IMR-90 (cell line): ENCODE measurements at regions not wholly inside any gene's neighbourhood (a gene's known extent, or its start where the extent isn't known, plus 50 kb on each side); places are given as distances from the start of the nearest gene placed in this dataset.

Experiments
- ATAC-seq: fragments of 200-7000 bp; cut with Tn5 transposase; 2 replicates; pipeline ENCODE4 v1.9.1; 2020; ENCODE audit warnings: low read depth, mild to moderate bottlenecking, moderate library complexity
- BruUV-seq: library from RNA; stranded (reverse); fragments of 400-500 nt; replicated peaks from 2 replicates; lab custom pipeline; 2021; lab: Mats Ljungman, UMichigan
- CTCF ChIA-PET: fragments of 300-600 bp; formaldehyde crosslinking; extraction: SDS; loops from one replicate; lab custom pipeline; 2021; ENCODE audit warnings: antibody characterized with exemption; lab: Yijun Ruan, JAX
- POLR2A ChIA-PET: fragments of 300-600 bp; sonication (Branson Sonifier 250); formaldehyde crosslinking; loops from one replicate; lab custom pipeline; 2022; ENCODE audit warnings: antibody characterized with exemption; ENCODE audit not compliant: unreplicated experiment; lab: Charles Lee
- DNase-seq: peaks from one replicate; pipeline ENCODE4 v3.0.0; 2013
- H2AFZ ChIP-seq: replicated peaks from 2 replicates; pipeline ENCODE3; 2013; ENCODE audit warnings: low read length, mild to moderate bottlenecking; ENCODE audit not compliant: poor library complexity
- H2AK5ac ChIP-seq: 2 replicates; pipeline ENCODE4 v1.6.1; 2013; ENCODE audit warnings: low read depth, low read length, inconsistent platforms
- H2AK9ac ChIP-seq: replicated peaks from 2 replicates; pipeline ENCODE3; 2013; ENCODE audit warnings: mild to moderate bottlenecking, low read depth, low read length, moderate library complexity; ENCODE audit not compliant: poor library complexity
- H2BK120ac ChIP-seq: 2 replicates; pipeline ENCODE4 v1.6.1; 2013; ENCODE audit warnings: low read depth, low read length, inconsistent platforms
- H2BK15ac ChIP-seq: 3 replicates; pipeline ENCODE4 v1.6.1; 2013; ENCODE audit warnings: low read depth, low read length, inconsistent platforms
- H2BK20ac ChIP-seq: 2 replicates; pipeline ENCODE4 v1.6.1; 2013; ENCODE audit warnings: low read depth, mild to moderate bottlenecking, inconsistent platforms, low read length, moderate library complexity
- H2BK5ac ChIP-seq: 2 replicates; pipeline ENCODE4 v1.6.1; 2013; ENCODE audit warnings: mild to moderate bottlenecking, low read depth, low read length, inconsistent platforms; ENCODE audit not compliant: poor library complexity, severe bottlenecking
- H3K14ac ChIP-seq: replicated peaks from 2 replicates; pipeline ENCODE4 v1.6.1; 2013; ENCODE audit warnings: low read depth, low read length, inconsistent platforms
- H3K18ac ChIP-seq: 2 replicates; pipeline ENCODE4 v1.6.1; 2013; ENCODE audit warnings: low read depth, low read length, control low read depth
- H3K23ac ChIP-seq: 2 replicates; pipeline ENCODE4 v1.6.1; 2013; ENCODE audit warnings: low read depth, low read length, inconsistent platforms
- H3K27ac ChIP-seq: 2 replicates; pipeline ENCODE4 v1.5.1; 2013; ENCODE audit warnings: mild to moderate bottlenecking, control low read depth, low read length; ENCODE audit not compliant: insufficient read depth
- H3K27me3 ChIP-seq: 2 replicates; pipeline ENCODE4 v1.6.1; 2013; ENCODE audit warnings: low read length; ENCODE audit not compliant: control insufficient read depth, insufficient read depth
- H3K36me3 ChIP-seq: 2 replicates; pipeline ENCODE4 v1.6.1; 2013; ENCODE audit warnings: low read length, mixed read lengths; ENCODE audit not compliant: control insufficient read depth, insufficient read depth
- H3K4ac ChIP-seq: 2 replicates; pipeline ENCODE4 v1.6.1; 2013; ENCODE audit warnings: low read depth, low read length, inconsistent platforms
- H3K4me1 ChIP-seq: 2 replicates; pipeline ENCODE4 v1.6.1; 2013; ENCODE audit warnings: low read length, mixed read lengths; ENCODE audit not compliant: control insufficient read depth, insufficient read depth
- H3K4me2 ChIP-seq: 2 replicates; pipeline ENCODE4 v1.6.1; 2013; ENCODE audit warnings: low read depth, mild to moderate bottlenecking, control low read depth, low read length, moderate library complexity
- H3K4me3 ChIP-seq: 2 replicates; pipeline ENCODE4 v1.5.1; 2013; ENCODE audit warnings: low read depth, mild to moderate bottlenecking, control low read depth, low read length, moderate library complexity; ENCODE audit not compliant: insufficient read depth
- H3K56ac ChIP-seq: 2 replicates; pipeline ENCODE4 v1.6.1; 2013; ENCODE audit warnings: low read length, inconsistent platforms; ENCODE audit not compliant: insufficient read depth; ENCODE audit errors: extremely low read depth
- H3K79me1 ChIP-seq, 2 experiments: 2 replicates each; pipeline ENCODE4 v1.6.1; 2013; ENCODE audit warnings: low read length in 2 of 2, inconsistent platforms in 1 of 2, low read depth in 1 of 2
- H3K9ac ChIP-seq: 2 replicates; pipeline ENCODE4 v1.6.1; 2013; ENCODE audit warnings: low read depth, low read length, control low read depth
- H3K9me1 ChIP-seq: 2 replicates; pipeline ENCODE4 v1.6.1; 2013; ENCODE audit warnings: low read length, inconsistent platforms; ENCODE audit not compliant: insufficient read depth
- H3K9me3 ChIP-seq: 2 replicates; pipeline ENCODE4 v1.6.1; 2013; ENCODE audit warnings: low read length; ENCODE audit not compliant: control insufficient read depth, insufficient read depth
- H4K20me1 ChIP-seq: 2 replicates; pipeline ENCODE4 v1.6.1; 2013; ENCODE audit warnings: low read length, inconsistent platforms; ENCODE audit not compliant: insufficient read depth
- H4K5ac ChIP-seq: 2 replicates; pipeline ENCODE4 v1.6.1; 2013; ENCODE audit warnings: mild to moderate bottlenecking, low read depth, low read length, control low read depth
- H4K8ac ChIP-seq, 2 experiments: 2 replicates each; pipeline ENCODE4 v1.6.1; 2013; ENCODE audit warnings: low read depth in 2 of 2, low read length in 2 of 2, control low read depth in 1 of 2, inconsistent platforms in 1 of 2
- H4K91ac ChIP-seq: 2 replicates; pipeline ENCODE4 v1.6.1; 2013; ENCODE audit warnings: low read depth, low read length, inconsistent platforms; ENCODE audit not compliant: insufficient read depth
- CTCF ChIP-seq: conservative IDR thresholded peaks from 2 replicates; pipeline ENCODE4 v1.5.1; 2012; ENCODE audit warnings: mild to moderate bottlenecking, low read depth, low read length, improper control_type of control experiment
- MAZ ChIP-seq: IDR thresholded peaks from 2 replicates; pipeline ENCODE4 v1.6.1; 2012; ENCODE audit warnings: low read depth, mild to moderate bottlenecking, low read length, improper control_type of control experiment, moderate library complexity, borderline replicate concordance
- POLR2A ChIP-seq: IDR thresholded peaks from 2 replicates; pipeline ENCODE4 v1.6.1; 2012; ENCODE audit warnings: mild to moderate bottlenecking, low read depth, low read length
- WGBS, 2 experiments: methylation state at CpG; one replicate each; pipeline versions ENCODE4 v1.1.5 to v1.1.7; 2013; ENCODE audit warnings: missing lambda C conversion rate in 2 of 2; ENCODE audit not compliant: insufficient read length in 1 of 2; ENCODE audit errors: extremely low coverage in 2 of 2; 5-methylcytosine and 5-hydroxymethylcytosine counted together
- dilution Hi-C: fragments of 300-500 bp; cut with HindIII; formaldehyde crosslinking; loops from one replicate; pipeline ENCODE4 v1.14.3; 2018; ENCODE audit warnings: low sequenced_read_pairs; ENCODE audit not compliant: unreplicated experiment
- in situ Hi-C: fragments of 300-500 bp; cut with MboI; formaldehyde crosslinking; loops from 3 replicates; pipeline ENCODE4 v1.14.3; 2019; ENCODE audit warnings: low sequenced_read_pairs, inconsistent platforms, mixed read lengths
- intact Hi-C: fragments of 100-400 bp; cut with micrococcal nuclease; formaldehyde crosslinking; loops from 2 replicates; pipeline ENCODE4 v1.10.0; 2022

- CTCF ChIA-PET: no interaction called here
Measured at GRCh38 chr5:5576744-5577143, 154.3 kb downstream of the ICE1 start.

More at GRCh38 chr5:5576744-5577143, 154.3 kb downstream of the ICE1 start:
- Histone ChIP-seq H3K9me1 (no peaks in the 10 kb centered on the region), H3K27me3 (no peaks in the 10 kb centered on the region), H2BK5ac (no peak overlapping the region), H2BK15ac (no peak overlapping the region), H2AFZ (no peak overlapping the region), H3K23ac (no peak overlapping the region), H3K9me3 (peaks cover 32% of the 10 kb centered on the region), H4K91ac (no peak overlapping the region), H3K36me3 (no peaks in the 10 kb centered on the region), H3K4me3 (no peak overlapping the region), H2AK5ac (no peak overlapping the region), H3K27ac (no peak overlapping the region), H4K20me1 (no peaks in the 10 kb centered on the region), H3K9ac (no peak overlapping the region), H3K56ac (no peak overlapping the region), H2BK20ac (no peak overlapping the region), H2AK9ac (no peak overlapping the region), H3K18ac (no peak overlapping the region), H3K14ac (no peak overlapping the region), H3K4me2 (no peak overlapping the region), H4K8ac (no peak overlapping the region), H3K4ac (no peak overlapping the region), H3K79me1 (no peaks in the 10 kb centered on the region), H3K4me1 (no peaks in the 10 kb centered on the region), H2BK120ac (no peak overlapping the region), H4K5ac (no peak overlapping the region)
- no TSS peak for BruUV-seq
- dilution Hi-C loops: no loop called here
- ATAC-seq (no peak), DNase-seq (no peak)
- no peak for TF ChIP-seq CTCF
- no peak for TF ChIP-seq MAZ
- TF ChIP-seq POLR2A: no peak
- intact Hi-C loops: no loop called here
- POLR2A ChIA-PET: no interaction called here
- WGBS, 2 experiments: 80% methylated on average over 1 of the region's 6 CpGs; no CpG with 5 or more reads in 1 of the 2 experiments
- in situ Hi-C loops: no loop called here
